ENCODE measurements at regions not wholly inside any gene's neighbourhood (a gene's known extent, or its start where the extent isn't known, plus 50 kb on each side); places are given as distances from the start of the nearest gene placed in this dataset.

DNA sequence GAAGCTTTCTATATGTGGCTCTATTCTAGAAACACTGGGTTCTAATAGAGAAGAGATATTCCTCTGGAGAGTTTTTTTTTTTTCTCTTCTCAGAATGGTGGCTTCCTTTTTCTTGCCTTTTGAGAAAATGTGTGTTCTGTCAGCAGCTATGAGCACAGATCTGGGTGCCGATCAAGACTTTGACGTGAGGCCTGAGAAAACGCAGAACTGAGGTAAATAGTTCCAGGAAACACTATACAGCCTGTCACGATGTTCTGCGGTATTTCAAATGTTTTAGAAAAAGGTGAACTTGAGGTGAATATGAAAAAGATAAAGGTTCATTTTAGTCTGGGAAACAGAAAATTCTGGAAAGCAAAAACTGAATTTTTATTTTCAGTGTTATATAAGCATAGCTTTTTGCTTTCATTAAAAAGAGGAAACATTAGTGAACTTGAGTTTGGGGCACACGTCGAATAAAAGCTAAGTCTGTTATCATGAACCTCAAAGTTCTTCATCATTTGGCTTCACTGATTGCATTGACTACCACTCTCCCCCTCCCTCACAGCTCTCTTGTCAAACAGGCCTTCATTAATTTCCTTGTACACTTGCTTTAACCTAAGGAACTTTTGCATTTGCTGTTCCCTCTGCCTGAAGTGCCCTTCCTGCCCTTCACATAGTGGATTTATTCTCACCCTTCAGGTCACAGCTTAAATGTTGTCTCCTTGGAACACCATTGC, 265.1 kb downstream of the NFKBIZ start:
- DNase-seq: no peak

GRCh38 chr3:102122527-102122926, 273.2 kb downstream of the NFKBIZ start:
- no peak for DNase-seq

- DNase-seq: no peak
These were observed 274.4 kb downstream of the NFKBIZ start for GRCh38 chr3:102123590-102124190.

- no peak for DNase-seq
These were observed 275.0 kb downstream of the NFKBIZ start for GRCh38 chr3:102124282-102124681.

GRCh38 chr3:102124704-102125103, 275.4 kb downstream of the NFKBIZ start:
- no peak for DNase-seq

- DNase-seq: no peak
These were observed 276.1 kb downstream of the NFKBIZ start for GRCh38 chr3:102125197-102125993.

DNA sequence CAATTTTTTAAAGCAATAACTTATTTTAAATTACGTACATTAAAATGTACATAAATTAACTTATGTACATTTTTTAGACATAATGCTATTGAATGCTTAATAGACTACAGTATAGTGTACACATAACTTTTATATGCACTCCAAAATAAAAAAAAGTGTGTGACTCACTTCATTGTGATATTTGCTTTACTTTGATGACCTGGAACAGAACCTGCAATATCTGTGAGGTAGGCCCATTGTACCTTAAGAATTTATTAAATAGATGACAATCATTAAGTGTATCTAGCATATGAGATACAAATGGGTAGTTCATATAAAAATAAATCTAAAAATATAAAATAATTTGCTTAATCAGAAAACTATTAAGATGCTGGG, 276.7 kb downstream of the NFKBIZ start:
- no peak for DNase-seq

DNA sequence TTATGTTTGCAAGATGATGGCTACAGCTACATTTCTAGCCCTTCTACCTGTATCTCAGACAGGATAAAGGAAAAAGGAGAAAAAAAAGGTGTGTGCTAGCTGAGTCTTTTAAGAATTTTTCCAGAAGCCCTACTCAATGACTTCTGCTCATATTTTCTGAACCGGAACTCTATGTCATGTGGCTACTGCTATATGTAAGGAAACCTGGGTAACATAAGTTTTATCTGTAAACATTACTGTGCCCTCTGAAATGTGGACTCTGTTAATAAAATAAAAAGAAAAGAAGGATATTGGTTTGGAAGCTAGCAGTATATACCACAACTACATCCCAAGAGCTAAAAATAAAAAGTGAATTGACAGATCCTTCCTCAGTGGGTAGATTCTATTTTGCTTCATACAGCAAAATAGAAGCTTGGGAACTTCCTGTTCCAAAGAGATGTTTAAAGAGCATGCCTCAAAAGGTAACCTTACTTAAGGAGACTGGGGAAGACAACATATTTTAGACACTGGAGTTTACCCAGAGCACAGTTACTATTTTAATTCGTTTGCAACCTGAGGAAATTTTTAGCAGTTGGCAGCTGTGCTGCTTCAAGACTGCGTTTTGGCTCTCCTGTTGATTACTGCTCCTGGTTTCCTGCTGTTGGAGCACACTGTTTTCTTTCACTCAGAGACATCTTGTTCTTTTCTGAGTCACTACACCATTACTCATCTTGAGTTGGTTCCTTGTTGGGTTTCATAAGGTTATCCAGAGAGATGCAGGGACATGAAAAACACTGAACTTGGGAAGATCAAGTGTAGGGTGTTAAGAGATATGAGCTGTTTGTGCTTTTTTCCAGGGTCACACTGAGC, 280.7 kb downstream of the NFKBIZ start:
- DNase-seq: no peak

GRCh38 chr3:102132370-102132769, 283.1 kb downstream of the NFKBIZ start:
- no peak for DNase-seq

DNA sequence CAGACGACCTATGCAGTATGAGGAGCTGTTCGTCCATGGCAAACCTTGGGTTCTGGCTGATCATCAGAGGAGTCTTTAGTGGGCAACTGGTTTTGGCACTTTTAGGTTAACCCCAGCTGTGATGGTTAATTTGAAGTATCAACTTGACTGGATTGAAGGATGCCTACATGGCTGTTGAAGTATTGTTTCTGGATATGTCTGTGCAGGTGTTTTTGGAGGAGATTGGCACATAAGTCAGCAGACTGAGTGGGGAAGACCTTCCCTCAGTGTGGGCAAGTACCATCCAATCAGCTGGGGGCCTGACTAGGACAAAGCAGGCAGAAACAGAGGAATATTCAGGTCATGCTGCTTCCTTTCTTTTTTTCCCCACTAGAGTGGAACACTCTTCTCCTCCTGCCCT, 284.1 kb downstream of the NFKBIZ start:
- no peak for DNase-seq

DNA sequence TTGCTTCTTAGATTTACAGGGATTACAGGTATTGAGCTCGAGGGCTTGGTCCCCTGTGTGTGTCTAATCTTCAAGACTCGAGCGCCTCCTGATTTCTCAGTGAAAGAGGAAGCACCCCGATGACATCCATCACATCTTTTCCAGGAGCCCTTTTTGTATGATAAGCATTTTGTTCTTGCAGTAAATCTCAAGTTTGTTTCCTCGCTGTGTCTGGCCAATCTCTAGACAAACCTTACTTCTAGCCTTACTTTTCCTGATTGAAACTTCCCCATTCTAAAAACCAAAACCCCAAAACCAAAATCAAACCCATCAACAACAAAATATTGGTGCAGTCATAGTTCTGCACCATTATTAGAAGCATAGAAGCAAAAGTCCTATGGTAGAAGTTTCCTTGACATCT, 286.0 kb downstream of the NFKBIZ start:
- no peak for DNase-seq

GRCh38 chr3:102136183-102136582, 286.9 kb downstream of the NFKBIZ start:
- DNase-seq: no peak

GRCh38 chr3:102140116-102140515, 290.8 kb downstream of the NFKBIZ start:
- DNase-seq: no peak

GRCh38 chr3:102141096-102141927, 292.0 kb downstream of the NFKBIZ start:
- no peak for DNase-seq

GRCh38 chr3:102141928-102142239, 292.6 kb downstream of the NFKBIZ start:
- no peak for DNase-seq

- DNase-seq: no peak
These were observed 292.3 kb upstream of the ZPLD1 start for GRCh38 chr3:102142379-102143060.

DNA sequence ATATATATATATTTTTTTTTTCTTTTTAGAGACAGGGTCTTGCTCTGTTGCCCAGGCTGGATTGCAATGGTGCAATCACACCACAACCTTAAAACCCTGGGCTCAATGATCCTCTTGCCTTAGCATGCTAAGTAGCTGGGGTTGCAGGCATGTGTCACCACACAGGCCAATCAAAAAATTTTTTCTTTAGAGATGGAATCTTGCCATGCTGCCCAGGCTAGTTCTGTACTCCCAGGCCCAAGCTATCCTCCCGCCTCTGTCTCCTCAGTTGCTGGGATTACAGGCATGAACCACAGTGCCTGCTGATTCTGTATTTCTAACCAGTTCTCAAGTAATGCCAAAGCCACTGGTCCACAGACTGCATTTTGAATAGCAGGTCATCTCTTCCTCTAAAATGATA, 291.3 kb upstream of the ZPLD1 start:
- DNase-seq: no peak

DNA sequence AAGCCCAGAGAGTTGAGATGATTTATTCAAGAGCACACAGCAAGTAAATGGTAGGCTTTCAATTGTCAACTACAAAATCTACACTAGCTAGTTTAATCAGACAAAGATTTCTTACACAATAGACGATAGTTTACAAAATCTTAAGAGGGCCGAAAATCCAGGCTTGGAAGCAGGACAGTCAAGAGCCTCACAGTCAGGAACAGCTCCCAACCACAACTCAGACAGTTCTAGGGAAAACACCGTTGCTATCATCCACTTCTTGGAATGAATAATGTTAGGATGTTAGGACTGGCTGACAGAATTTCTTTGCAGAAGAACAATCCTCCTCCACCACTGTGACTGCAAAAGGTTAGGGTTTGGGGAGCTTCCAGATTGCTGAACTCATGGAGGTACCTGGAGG, 290.8 kb upstream of the ZPLD1 start:
- no peak for DNase-seq

DNA sequence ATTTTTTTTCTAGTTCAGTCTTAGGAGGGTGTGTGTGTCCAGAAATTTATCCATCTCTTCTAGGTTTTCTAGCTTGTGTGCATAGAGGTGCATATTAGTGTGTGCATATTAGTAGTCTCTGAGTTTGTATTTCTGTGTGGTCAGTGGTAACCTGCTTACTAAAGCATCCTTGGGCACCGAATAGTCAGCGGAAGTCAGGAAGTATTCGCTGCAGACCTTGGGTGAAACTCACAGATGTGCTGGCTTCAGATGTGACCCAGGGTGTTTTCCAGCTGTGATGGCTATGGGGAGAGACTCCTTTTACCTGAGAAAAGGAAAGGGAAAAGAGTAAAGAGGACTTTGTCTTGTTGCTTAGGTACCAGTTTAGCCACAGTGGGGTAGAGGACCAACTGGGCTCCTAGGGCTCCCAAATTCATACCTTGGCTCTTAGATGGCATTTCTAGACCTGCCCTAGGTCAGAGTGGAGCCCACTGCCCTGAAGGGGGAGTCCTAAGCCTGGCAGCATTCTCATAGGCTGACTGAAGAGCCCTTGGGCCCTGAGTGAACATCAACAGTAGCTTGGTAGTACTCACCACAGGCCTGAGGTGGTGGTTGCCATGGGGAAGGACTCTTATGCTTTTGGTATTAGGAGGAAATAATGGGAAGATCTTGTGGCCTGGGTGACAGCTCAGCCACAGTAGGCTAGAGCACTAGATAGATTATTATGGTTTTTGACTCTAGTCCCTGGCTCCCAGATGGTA, 286.0 kb upstream of the ZPLD1 start:
- DNase-seq: no peak

- DNase-seq: no peak
These were observed 282.9 kb upstream of the ZPLD1 start for GRCh38 chr3:102151935-102152334.
